RPMI7951 (cell line): ENCODE measurements at regions not wholly inside any gene's neighbourhood (a gene's known extent, or its start where the extent isn't known, plus 50 kb on each side); places are given as distances from the start of the nearest gene placed in this dataset.
"Not testable (repeated sequence)": the region's sequence is repeated elsewhere in the genome, so short reads cannot be mapped to it uniquely, and the experiment has no call there.

Experiments used
- DNase-seq: peaks from one replicate; pipeline ENCODE4 v3.0.0-alpha.2; 2012; ENCODE audit warnings: low read depth

DNA sequence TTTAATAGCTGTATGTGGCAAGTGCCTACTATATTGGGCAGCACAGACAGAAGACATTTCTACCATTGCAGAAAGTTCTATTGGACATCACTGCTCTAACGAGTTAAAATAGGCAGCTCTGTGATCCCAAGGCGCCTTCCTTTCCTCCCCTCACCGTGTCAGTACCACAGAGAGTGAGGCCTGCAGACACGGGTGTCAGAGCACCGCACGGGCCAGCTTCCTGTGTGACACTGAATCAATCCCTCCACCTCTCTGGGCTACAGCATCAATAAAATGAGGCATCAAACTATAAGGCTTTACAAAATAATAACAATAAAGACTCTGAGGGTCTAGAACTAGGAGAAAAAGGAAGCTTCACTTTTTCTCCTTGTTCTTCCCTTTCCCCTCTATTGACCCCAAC is 246.7 kb downstream of the FOXD2 start:
- no peak for DNase-seq

DNA sequence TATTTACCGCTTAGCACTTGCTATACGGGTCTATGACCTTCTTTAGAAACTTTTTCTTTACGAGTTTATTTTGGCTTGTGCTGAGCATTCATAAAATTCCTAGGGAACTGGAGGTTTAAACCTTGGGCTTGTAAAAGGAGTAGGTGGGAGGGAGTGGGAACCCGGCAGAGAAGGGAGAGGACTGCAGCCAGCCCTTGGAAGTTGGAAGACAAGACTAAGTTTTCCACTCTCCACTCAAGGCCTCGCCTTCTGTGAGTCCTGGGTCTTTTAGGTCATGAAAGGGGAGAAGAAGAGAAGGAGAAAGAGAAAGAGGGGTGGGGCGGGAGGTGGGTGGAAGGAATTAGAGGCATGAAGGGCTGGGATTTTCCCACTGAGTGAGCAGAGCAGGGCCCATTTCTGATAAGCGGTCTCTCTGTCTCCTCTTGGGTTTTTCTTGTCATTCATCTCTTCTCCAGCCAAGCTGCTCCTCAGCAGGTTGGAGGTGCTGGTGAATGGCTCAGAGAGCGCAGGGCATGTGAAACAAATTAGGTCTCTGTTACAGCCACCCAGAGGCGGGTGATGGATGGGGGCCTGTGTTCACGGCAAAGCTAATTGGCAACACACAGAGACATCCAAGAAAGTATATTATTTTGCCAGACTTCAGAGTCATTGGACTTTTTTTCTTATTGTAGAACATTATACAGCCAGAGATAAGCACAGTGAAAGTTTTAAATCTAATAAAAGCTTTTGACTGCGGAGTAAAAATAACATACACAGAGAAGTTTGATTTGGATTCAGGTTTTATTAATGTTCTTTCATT is 247.3 kb downstream of the FOXD2 start:
- DNase-seq: no peak

DNA sequence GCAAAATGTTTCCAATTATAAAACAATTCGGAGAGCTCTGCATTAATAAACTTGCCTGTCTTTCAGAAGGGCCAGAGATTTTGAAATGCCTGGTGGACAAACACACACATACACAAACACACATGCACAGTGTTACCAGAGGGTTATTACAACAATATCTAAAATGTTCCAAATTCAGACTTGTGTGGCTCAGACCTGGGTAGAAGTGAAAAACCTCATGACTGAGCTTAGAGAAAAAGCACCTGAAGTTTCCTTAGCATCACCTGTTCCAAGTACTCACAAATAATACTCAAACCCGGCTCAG is 247.9 kb downstream of the FOXD2 start:
- no peak for DNase-seq

DNA sequence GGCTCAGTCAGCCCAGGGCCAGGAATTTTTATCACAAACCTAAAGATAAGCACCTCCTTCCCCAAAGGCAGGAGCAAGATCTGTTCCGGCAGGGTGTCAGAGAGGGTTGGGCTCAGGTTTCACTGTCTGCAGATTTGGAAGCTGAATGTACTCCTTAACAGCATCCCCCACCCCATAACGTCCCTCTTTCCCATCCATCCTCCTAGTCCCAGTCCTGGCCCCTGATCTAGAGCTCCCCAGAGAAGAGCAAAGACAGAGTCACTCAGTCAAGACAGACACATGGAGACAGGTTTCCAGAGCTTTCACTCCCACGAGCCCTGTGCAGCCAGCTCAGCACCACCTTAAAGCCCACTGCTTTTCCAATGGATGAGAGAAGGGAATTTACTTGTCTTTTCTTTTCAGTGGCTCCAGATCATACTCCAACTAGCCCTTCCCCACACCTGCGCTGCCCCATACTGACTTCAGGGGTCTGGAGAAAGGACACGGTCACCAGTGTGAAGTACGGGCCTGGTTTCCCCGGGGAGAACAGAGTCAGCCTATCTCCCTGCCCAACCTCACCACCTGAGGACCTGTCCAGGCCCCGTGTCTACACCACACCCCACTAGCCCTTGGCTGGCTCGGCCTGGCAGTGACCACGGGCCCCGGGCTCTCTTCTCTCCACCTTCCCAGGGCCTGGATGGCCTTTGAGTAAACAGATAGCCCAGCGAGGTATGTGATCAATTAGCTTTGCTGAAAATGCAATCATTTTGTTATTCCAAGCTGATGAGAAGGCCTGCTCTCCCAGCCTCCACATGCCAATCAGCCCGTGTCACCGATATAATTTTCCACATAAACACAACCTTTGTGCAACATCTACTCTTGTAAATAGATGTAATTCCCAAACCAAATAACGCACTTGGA is 249.1 kb downstream of the FOXD2 start:
- no peak for DNase-seq

DNA sequence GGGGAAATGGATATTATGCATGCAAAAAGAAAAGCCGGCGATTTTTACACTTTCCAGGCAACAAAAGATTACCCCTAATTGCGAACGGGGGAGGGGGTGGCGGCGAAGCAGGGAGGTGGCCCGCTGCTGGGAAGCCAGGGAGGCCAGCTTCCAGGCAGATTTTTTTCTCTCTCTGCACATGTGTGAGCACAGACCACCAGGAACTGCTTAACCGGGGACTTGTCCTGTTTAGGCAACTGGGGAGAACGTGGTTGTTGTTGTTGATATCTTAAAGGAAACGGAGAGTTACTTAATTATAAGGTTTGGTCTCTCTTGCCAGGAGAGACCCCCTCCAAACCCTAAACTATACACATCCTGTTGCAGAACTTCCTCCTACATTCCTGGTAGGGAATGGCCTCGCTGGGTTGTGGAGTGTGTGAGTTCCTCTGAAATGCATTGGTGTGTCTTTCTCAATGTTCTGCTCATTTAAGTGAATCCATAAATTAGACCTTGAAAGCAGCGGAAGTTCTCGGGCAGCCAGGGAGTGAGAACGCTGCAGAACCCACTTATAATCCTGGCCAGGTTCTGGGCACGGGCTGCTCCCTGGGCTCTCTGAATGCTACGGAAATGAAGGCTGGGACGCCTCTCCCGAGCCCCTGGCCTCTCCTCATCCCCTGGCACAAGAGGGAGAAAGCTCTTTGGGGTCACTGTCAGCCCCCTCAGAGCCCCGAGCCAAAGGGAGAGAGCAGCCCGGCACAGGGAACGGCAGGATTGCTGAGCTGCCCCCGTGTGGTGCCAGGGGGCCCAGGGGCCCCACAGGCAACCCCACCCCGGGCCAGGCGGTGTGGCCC is 250.0 kb downstream of the FOXD2 start:
- no peak for DNase-seq

DNA sequence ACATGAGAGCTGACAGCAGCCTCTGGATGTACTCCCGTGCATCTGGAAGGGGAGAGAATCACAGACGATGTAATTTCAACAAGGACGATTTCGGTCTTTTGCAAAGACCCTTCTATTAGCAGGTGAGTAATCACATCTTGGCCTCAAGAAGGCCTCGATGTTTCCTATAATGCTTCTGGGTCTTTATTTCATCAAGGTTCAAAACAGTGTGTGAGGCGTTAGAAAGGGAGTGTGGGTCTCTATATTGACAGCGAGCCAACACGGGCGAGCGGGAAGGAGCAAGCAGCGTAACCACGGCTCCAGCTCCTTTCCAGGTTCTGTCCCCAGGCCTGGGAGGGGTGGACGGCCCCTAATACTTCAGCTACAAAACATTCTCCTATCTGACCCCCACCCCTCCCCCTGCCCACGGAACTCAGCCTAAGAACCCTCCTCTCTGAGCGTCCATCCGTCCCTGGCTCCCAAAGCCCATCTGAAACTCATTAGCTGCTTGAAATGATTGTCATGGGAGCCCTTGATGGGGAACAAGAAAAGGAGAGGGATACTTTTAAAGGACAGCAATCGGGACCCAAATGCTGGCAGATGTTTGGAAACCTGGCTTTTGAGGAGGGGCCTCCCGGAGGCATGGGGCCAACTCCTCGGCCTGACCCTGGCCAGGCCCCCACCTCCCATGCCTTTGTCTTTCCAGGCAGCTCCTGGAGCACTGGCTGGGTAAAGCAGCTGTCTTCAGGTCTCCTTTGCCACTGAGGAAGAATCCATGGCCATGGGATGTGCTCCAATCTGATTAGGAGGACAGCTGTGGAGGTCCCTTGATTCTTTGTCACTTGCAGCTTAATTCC is 250.8 kb downstream of the FOXD2 start:
- no peak for DNase-seq

DNA sequence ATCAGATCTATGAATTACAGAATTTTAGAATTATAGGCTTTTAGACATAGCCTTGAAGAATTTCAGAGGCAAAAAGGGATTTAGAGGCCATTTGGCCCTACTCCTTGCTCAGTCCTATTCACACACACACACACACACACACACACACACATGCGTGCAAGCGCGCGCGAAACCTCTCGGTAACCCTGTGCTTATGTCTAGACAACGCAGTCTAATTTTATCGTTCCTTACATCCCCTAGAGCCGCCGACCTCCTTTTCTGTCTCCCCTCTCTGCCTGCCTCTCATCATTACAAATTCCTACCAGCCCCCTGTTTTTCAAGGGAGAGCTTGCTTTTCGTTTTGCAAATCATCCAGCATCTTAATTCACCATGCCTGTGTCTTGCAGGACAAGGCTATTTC is 252.1 kb downstream of the FOXD2 start:
- no peak for DNase-seq

DNA sequence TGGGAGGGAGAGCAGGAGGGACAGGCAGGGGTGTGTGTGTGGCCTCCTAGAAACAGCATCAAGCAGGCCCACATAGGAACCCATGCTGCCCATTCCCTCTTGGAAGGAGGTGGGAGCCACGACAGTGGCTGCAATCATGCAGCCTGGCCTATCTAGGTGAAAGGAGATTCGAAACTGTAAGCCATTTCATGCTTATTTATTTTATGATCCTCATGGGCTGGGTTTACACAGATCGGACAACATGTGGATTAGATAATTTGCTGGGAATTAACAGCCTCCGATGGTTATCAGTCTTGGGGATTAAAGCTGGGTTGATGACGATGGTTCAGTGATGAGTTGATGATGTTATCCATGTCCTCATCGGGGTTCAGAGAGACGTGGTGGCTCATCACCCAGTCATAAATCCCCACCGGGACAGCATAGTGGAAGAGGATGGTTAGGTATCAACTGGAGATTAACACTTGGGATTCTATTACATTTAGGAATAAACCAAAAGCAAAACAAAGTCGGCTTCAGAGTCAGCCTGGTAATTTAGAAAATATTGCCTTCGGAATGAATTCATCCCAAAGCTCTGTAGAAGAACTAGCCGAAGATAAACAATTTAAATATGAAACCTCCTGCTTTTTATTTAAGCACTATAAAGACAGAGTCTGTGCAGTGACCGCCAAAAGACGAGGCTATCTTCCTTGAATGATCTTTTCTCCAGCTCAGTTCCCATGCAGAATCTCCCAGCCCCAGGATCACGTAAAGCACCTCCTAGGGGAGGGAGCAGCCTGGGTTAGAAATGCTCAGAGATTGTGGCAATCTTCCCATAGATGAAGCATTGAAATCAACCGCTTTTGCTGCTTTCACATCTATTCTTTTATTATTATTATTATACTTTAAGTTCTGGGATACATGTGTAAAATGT is 252.8 kb downstream of the FOXD2 start:
- DNase-seq: no peak

DNA sequence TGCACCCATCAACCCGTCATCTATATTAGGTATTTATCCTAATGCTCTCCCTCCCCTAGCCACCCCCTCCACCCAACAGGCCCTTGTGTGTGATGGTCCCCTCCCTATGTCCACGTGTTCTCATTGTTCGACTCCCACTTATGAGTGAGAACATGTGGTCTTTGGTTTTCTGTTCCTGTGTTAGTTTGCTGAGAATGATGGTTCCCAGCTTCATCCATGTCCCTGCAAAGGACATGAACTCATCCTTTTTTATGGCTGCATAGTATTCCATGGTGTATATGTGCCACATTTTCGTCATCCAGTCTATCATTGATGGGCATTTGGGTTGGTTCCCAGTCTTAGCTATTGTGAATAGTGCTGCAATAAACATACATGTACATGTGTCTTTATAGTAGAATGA is 253.4 kb downstream of the FOXD2 start:
- DNase-seq: not testable (repeated sequence)

DNA sequence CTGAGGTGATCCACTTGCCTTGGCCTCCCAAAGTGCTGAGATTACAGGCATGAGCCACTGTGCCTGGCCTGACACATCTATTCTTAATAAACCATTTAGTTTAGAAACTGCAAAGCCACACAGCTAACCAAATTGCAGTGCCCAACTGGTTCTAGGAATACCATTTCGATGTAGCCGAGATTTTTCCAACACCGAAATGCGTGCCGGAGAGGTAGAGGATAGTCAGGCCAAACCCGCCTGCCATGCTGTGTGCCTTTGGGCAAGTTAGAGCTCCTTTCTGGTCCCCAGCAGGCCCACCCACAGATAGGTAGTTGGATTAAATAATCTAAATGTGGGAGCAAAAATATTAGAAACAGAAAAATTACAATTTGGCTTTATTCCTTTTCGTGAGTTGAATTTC is 254.4 kb downstream of the FOXD2 start:
- DNase-seq: no peak

DNA sequence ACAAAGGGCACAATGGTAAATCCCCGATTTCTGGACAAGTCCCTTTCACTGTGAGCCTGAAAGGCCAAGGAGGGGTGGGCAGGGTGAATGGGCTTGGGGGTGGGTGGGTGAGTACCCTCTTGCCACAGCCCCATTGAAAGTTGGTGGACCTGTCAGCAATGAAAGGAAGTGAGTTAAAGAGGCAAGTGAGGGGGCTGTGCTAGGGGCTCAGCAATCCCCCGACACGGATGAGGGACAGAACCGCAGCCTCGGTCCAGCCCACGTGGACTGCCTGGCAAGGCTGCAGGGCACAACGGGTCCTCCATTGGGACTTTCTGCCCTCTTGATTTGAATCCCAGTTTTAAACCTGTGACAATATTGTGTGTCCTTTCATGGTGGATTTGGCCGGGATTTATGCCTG is 255.3 kb downstream of the FOXD2 start:
- no peak for DNase-seq

DNA sequence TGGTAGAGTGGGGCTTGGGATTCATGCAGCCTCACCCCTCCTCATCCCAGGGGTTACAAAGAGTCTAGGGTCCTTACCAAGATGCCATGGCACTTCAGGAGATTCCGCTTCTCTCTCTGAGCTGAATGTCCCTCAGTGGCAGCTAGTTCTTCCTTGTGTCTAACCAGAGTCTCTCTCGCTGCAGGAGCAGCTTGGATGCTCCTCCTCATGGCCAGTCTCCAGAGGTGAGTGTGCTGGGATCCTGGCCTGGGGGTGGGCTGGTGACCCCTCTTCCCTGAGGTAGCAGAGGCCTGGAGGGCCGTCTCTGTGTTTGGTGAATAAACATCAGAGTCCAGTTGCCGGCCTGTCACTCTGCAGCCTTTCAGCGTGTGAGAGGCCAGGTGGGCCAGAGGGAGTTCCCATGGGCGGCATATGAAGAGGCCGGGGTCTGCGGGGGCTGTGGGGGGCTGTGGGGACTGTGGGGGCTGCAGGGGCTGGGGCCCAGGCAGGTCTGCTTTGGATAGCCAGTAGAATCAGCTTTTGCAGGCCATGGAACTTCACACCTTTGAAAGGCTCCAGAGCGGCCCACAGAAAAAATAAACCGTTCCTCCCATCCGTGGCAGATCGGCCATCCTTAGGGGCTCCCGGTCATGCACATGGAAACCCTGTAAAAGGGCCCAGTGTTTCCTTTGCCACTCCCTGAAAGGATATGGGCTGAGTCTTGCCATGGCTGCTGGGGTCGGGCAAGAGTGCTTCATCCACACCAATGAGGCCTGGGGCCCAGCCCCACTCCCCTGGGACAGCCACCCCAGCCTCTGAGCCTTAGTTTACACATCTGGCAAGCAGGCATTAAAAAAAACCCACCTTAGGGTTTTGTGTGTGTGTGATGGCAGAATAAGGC is 256.4 kb downstream of the FOXD2 start:
- DNase-seq: no peak

DNA sequence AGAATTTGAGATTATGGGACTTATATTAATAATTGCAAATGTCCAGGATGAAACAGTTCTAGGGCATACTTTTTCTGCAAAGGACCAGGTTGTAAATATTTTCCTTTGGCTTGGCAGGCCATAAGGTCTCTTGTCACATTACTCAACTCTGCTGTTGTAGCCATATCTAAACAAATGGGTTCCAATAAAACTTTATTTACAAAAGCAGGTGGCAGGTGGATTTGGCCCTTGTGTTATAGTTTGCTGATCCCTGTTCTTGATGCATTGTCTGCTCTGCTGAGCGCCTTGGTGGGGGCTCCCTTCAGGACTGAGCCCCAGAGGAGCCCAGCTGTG is 258.5 kb downstream of the FOXD2 start:
- DNase-seq: no peak

DNA sequence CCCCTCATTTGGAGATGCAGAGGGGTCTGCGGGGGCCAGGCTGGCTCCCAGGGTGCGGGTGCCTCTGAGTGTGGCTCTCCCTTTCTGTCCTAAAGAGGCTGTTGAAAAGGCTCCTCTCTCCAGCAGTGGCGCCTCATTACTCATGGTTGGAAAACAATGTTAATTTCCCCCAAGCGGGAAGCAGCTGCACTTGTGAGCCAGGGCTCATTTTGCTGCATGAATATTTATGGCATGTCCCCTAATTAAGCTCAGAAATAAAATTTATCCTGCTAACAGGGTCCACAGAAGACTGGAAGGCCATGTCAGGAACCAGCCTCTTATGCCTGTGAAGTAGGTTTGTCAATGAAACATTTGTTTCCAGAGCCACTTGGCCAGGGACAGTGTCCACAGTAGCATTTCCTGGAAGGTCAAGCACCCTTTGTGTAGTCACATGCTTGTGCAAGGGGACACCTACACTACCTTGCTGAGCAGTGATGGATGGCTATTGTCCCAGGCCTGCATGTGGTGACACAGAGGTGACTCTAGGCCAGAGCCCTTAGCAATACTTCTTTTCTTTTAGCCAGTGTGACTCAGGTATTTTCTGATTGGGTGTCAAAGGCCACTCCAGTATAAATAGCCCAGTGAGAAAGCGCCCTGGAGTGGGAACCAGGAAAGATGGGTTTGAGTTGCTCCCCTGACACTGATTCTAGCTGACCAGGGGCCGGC is 259.0 kb downstream of the FOXD2 start:
- no peak for DNase-seq

DNA sequence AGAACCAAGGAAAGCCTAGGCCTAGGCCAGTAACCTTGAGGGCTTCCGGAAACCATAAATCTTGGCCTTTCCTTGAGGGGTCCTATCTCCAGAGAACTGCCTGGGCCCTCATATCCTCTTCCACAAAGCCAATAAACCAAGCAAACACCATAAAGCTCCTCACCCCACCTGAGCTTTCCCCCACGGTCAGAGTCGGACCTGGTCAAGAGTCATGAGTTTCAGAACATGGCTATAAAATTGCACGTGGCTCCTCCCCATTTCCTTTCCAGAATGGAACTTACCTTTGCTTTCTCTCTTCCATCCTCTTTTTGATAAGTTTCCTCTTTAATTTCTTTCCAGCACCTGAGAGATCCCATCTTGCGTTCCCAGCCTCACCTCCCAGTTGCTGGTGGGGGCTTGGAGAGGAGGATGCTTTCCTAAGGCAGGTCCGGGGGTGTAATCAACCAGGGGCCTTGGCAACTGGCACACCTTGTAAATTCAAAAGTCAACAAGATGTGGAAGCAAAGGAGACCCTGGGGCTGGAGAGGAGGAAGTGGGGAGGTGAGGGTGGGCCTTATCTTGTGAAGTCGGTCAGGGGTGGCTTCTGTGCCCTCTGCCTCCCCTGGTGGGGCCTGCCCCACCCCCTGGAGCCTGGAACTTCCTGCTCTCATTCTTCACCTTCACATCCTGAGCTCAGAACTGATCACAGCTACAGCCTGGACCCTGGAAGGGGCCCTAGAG is 259.9 kb downstream of the FOXD2 start:
- DNase-seq: no peak

DNA sequence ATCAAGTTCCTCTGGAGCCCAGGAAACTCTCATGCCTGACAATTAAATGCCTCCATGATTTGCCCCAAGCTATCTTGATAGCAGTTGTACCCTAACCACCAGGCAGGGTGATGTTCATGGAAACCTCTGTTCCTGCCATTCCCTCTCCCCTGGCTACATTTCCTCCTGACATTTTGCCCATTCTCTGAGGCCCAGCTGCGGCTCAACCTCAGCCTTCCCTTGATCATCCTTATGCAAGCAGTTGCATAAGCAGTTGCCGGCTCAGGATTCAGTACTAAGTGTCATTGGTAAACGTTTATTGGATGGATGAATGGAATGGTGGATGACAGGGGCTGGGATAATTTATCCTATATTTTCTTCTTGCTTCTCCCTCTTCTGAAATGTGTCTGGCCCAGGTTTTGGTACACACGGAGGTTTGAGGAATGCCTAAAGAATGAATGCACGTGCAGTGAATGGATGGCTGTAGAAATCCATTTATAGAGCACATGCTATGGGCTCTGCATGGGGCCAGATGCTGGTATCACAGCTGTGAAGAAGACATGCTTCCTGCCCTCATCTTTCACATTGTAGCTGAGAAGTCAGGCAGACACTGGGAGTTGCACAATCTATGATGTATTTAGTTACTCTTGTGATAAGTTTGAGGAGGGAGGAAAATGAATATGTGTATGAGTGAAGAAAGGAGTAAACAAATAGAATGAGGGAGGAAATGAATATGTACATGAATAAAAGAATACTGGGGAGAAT is 261.8 kb downstream of the FOXD2 start:
- DNase-seq: no peak

DNA sequence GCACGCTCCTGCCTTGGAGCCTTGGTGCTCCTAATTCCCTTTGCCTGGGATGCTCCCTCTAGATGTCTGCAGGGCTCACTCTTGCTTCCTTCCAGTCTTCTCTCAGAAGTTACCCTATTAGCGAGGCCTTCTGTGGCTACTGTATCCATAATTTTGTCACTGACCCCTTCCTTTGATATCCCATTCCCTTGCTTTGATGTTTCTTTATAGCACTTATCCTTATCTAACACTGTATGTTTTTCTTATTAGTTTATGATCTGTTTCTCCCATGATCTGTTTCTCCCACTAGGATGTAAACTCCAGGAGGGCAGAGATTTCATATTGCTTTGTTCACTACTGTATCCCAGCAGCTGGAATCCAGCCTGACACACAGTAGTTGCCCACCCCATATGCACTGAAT is 263.4 kb downstream of the FOXD2 start:
- no peak for DNase-seq
